ENCODE measurements at regions not wholly inside any gene's neighbourhood (a gene's known extent, or its start where the extent isn't known, plus 50 kb on each side); places are given as distances from the start of the nearest gene placed in this dataset.

DNA sequence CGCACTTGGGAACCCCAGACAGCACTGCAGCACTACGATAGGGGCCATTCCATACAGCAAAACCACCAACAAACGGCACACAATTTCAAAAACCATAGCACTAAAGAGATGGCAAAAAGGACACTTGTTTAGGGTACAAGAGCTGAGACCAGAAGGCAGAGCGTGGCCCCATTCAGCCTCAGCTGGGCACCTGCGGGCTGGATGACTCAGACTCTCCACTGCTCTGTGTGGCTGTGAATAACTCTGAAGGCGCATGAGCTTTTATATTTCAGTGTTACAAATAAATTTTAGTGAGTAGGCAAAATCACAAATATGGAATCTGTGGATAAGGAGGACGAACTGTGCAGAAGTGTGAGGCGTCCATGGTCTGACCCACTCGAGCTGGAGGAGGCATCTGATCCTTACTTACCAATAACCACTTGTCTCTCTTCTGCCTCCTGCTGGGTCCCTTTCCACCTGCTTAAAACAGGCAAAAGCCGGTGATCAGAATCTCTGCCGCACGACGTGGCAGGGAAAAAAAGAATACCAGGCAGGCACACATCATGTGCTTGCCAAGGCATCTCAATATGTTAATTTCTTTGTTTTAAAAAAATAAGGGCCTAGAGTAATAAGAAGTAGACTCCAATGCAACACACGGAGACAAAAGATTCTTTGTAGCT, 325.7 kb downstream of the SHANK2 start:
- no peaks in the 10 kb centered on the region for H3K4me1 ChIP-seq
- intact Hi-C loops (cut with DNase I): no loop called here
- TF ChIP-seq, protein P1, sequence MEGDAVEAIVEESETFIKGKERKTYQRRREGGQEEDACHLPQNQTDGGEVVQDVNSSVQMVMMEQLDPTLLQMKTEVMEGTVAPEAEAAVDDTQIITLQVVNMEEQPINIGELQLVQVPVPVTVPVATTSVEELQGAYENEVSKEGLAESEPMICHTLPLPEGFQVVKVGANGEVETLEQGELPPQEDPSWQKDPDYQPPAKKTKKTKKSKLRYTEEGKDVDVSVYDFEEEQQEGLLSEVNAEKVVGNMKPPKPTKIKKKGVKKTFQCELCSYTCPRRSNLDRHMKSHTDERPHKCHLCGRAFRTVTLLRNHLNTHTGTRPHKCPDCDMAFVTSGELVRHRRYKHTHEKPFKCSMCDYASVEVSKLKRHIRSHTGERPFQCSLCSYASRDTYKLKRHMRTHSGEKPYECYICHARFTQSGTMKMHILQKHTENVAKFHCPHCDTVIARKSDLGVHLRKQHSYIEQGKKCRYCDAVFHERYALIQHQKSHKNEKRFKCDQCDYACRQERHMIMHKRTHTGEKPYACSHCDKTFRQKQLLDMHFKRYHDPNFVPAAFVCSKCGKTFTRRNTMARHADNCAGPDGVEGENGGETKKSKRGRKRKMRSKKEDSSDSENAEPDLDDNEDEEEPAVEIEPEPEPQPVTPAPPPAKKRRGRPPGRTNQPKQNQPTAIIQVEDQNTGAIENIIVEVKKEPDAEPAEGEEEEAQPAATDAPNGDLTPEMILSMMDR (IDR thresholded peaks at IDR 0.05): no peak
- TF ChIP-seq POLR2A (IDR thresholded peaks at IDR 0.05): no peak
- H3K27ac ChIP-seq: no peak overlapping the region
- H3K27me3 ChIP-seq: no peaks in the 10 kb centered on the region
- DNase-seq (peak in 1 of 3 donors; percentile 6), ATAC-seq (no peak)
- H3K4me3 ChIP-seq: no peak overlapping the region
- no peaks in the 10 kb centered on the region for H3K36me3 ChIP-seq
- H3K9me3 ChIP-seq: peaks cover 0 to 7% (median 0%) of the 10 kb centered on the region in 4 donors
- 88% methylated on average over 12 of the region's 14 CpGs for WGBS (ENCODE audit: insufficient coverage, low coverage, low lambda C conversion rate, missing lambda C conversion rate)

DNA sequence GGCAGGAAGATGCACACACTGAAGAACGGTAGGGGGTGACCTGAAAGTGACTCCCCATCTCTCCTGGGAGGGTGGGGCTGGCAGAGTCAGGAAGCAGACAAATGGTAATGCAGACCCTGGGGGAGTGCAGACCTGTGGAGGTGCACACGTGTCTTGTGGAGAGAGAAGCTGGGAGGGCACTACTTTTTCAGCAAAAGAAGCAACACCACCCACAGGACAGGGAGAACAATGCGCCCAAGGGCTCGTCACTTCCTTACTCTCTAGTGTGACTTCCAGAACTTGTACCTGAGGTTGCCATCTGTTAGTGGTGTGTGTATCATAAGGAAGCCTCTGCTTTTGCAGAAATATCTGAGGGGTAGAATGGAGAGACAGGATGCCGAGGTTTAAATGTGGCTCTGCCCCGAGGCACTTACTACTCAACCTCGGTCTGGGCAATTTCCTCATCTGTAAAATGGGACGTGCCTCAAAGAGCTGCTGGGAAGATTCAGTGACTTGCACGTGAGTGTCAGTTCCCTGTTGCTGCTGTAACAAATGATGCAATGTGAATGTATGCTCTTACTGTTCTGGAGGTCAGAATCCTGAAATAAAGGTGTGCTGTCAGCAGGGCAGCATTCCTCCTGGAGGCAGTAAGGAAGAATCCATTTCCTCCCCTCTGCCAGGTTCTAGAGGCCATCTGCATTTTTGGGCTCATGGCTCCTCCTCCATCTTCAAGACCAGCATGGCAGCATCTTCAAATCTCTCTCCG, 323.4 kb downstream of the SHANK2 start:
- H3K4me3 ChIP-seq: no peak overlapping the region
- H3K4me1 ChIP-seq: no peaks in the 10 kb centered on the region
- H3K36me3 ChIP-seq: no peaks in the 10 kb centered on the region
- DNase-seq (peak in 1 of 3 donors; percentile 2), ATAC-seq (no peak)
- no peaks in the 10 kb centered on the region for H3K9me3 ChIP-seq
- H3K27me3 ChIP-seq: no peaks in the 10 kb centered on the region
- intact Hi-C loops (cut with DNase I): no loop called here
- TF ChIP-seq, protein P1 (IDR thresholded peaks at IDR 0.05): no peak
- TF ChIP-seq POLR2A (IDR thresholded peaks at IDR 0.05): no peak
- 70% methylated on average over 8 of the region's 10 CpGs for WGBS (ENCODE audit: insufficient coverage, low coverage, low lambda C conversion rate, missing lambda C conversion rate)
- H3K27ac ChIP-seq: no peak overlapping the region

DNA sequence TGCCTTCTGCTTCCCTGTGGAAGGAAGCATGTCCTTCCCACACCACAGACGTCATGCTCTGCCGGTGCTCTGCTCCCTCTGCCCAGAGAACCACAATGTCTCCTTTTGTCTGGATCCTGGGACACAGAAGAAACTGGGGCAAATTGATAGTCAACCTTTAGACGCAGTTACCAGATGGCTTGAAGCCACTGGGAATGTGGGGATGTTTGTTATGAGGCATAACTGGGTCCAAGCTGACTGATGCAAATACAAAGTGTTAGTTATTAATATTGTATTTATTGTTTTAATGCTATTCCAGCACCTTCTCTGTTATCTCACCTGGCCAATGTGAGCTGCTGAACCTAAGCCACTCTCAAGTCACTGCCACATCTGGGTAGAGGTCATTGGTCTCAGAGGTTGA, 322.2 kb downstream of the SHANK2 start:
- H3K4me3 ChIP-seq: no peak overlapping the region
- ATAC-seq (no peak), DNase-seq (no peak)
- no peak overlapping the region for H3K27ac ChIP-seq
- intact Hi-C loops (cut with DNase I): no loop called here
- no peak for TF ChIP-seq POLR2A (IDR thresholded peaks at IDR 0.05)
- TF ChIP-seq, protein P1 (IDR thresholded peaks at IDR 0.05): no peak
- no peaks in the 10 kb centered on the region for H3K36me3 ChIP-seq
- no peaks in the 10 kb centered on the region for H3K4me1 ChIP-seq
- H3K9me3 ChIP-seq: no peaks in the 10 kb centered on the region
- H3K27me3 ChIP-seq: no peaks in the 10 kb centered on the region
- 96% methylated on average over 3 of the region's 3 CpGs for WGBS (ENCODE audit: insufficient coverage, low coverage, low lambda C conversion rate, missing lambda C conversion rate)

DNA sequence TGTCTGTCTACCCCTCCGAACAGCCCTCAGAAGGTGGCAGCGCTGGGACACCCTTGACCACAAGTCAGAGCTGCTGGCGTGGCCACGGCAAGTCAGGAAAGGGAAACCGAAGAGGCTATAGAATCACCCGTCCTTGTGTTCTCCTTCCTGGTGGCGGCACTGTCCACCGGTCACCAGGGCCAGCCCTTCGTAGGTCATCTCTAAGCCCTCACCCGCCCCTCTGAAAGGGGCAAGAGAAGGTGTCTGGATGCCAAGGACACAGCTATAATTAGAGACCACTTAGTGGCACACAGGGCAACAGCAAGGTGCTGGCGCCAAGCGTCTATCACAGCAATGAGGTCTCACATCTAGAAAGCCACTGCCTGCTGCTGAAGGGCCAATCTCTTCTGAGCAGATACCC, 320.9 kb downstream of the SHANK2 start:
- Histone ChIP-seq H3K4me3 (no peak overlapping the region), H3K9me3 (no peaks in the 10 kb centered on the region), H3K27ac (no peak overlapping the region), H3K27me3 (no peaks in the 10 kb centered on the region), H3K36me3 (no peaks in the 10 kb centered on the region), H3K4me1 (no peaks in the 10 kb centered on the region)
- DNase-seq: peak in 1 of 3 donors; percentile 40
- TF ChIP-seq, protein P1 (IDR thresholded peaks at IDR 0.05): no peak
- TF ChIP-seq POLR2A (IDR thresholded peaks at IDR 0.05): no peak
- intact Hi-C loops (cut with DNase I): no loop called here
- ATAC-seq: no peak
- WGBS (ENCODE audit: insufficient coverage, low coverage, low lambda C conversion rate, missing lambda C conversion rate): 93% methylated on average over 2 of the region's 12 CpGs
